Calu3 (cell line): ENCODE measurements at regions not wholly inside any gene's neighbourhood (a gene's known extent, or its start where the extent isn't known, plus 50 kb on each side); places are given as distances from the start of the nearest gene placed in this dataset.

Experiments
- BruUV-seq: library from RNA; stranded (reverse); fragments of 400-500 nt; replicated peaks from 2 replicates; lab custom pipeline; 2021; lab: Mats Ljungman, UMichigan
- CTCF ChIA-PET: fragments of 300-600 bp; sonication (Branson Sonifier 250); formaldehyde crosslinking; loops from one replicate; lab custom pipeline; 2022; ENCODE audit warnings: antibody characterized with exemption; lab: Charles Lee
- DNase-seq: peaks from one replicate; pipeline ENCODE4 v3.0.0; 2022
- H3K27ac Mint-ChIP-seq: one replicate; pipeline ENCODE4 v1.8.0; 2022; ENCODE audit warnings: mixed read lengths; ENCODE audit not compliant: unreplicated experiment
- H3K27me3 Mint-ChIP-seq: one replicate; pipeline ENCODE4 v1.8.0; 2022; ENCODE audit warnings: mixed read lengths; ENCODE audit not compliant: unreplicated experiment
- H3K36me3 Mint-ChIP-seq: one replicate; pipeline ENCODE4 v1.8.0; 2022; ENCODE audit warnings: mild to moderate bottlenecking, moderate library complexity, mixed read lengths; ENCODE audit not compliant: insufficient read depth, unreplicated experiment
- H3K4me1 Mint-ChIP-seq: one replicate; pipeline ENCODE4 v1.8.0; 2022; ENCODE audit warnings: mild to moderate bottlenecking, low read depth, mixed read lengths; ENCODE audit not compliant: unreplicated experiment
- H3K4me3 Mint-ChIP-seq: one replicate; pipeline ENCODE4 v1.8.0; 2022; ENCODE audit warnings: mild to moderate bottlenecking, low read depth, moderate library complexity, mixed read lengths; ENCODE audit not compliant: unreplicated experiment
- H3K9me3 Mint-ChIP-seq: one replicate; pipeline ENCODE4 v1.8.0; 2022; ENCODE audit warnings: low read depth, mixed read lengths; ENCODE audit not compliant: unreplicated experiment
- CTCF ChIP-seq: fragments of 200-600 bp; IDR thresholded peaks from one replicate; pipeline ENCODE4 v1.8.0; 2022; ENCODE audit warnings: antibody characterized with exemption; ENCODE audit not compliant: unreplicated experiment
- intact Hi-C: fragments of 100-400 bp; cut with micrococcal nuclease; formaldehyde crosslinking; loops from one replicate; pipeline ENCODE4 v1.10.0; 2022; ENCODE audit not compliant: unreplicated experiment

- intact Hi-C loops, result no loop called here
These were observed 1362.8 kb upstream of the SEL1L start for GRCh38 chr14:82896476-82896875.

GRCh38 chr14:82897469-82898308 is 1364.0 kb upstream of the SEL1L start:
- Mint-ChIP-seq H3K27ac (no peak overlapping the region), H3K4me1 (no peaks in the 10 kb centered on the region), H3K36me3 (no peaks in the 10 kb centered on the region), H3K4me3 (no peak overlapping the region), H3K27me3 (no peaks in the 10 kb centered on the region), H3K9me3 (peaks cover 8% of the 10 kb centered on the region)
- no TSS peak for BruUV-seq
- intact Hi-C loops, result no loop called here
- TF ChIP-seq CTCF, result no peak
- DNase-seq, result no peak
- CTCF ChIA-PET, result interaction anchor here (1.0 kb wide), 1 partner anchor 11 kb away, joined by 3 read pairs; no protein-coding TSS in a partner anchor

More at GRCh38 chr14:82896476-82896875, 1362.8 kb upstream of the SEL1L start:
- peaks cover 2% of the 10 kb centered on the region for H3K9me3 Mint-ChIP-seq
- TF ChIP-seq CTCF, result no peak
- H3K36me3 Mint-ChIP-seq, result no peaks in the 10 kb centered on the region
- no peaks in the 10 kb centered on the region for H3K27me3 Mint-ChIP-seq
- DNase-seq, result no peak
- no peaks in the 10 kb centered on the region for H3K4me1 Mint-ChIP-seq
- CTCF ChIA-PET, result no interaction called here
- H3K27ac Mint-ChIP-seq, result no peak overlapping the region
- no TSS peak for BruUV-seq
- H3K4me3 Mint-ChIP-seq, result no peak overlapping the region

- DNase-seq, result no peak
- H3K36me3 Mint-ChIP-seq, result no peaks in the 10 kb centered on the region
- no peak overlapping the region for H3K4me3 Mint-ChIP-seq
- no peaks in the 10 kb centered on the region for H3K4me1 Mint-ChIP-seq
- CTCF ChIA-PET, result no interaction called here
- H3K9me3 Mint-ChIP-seq, result peaks cover 30% of the 10 kb centered on the region
- intact Hi-C loops, result no loop called here
- no peaks in the 10 kb centered on the region for H3K27me3 Mint-ChIP-seq
- TF ChIP-seq CTCF, result no peak
- BruUV-seq, result no TSS peak
- no peak overlapping the region for H3K27ac Mint-ChIP-seq
These were observed 1372.1 kb upstream of the SEL1L start for GRCh38 chr14:82905762-82906161.

GRCh38 chr14:82911930-82912329 is 1378.3 kb upstream of the SEL1L start:
- no peak for TF ChIP-seq CTCF
- CTCF ChIA-PET, result no interaction called here
- no TSS peak for BruUV-seq

More at GRCh38 chr14:82911930-82912329, 1378.3 kb upstream of the SEL1L start:
- DNase-seq, result no peak
- Mint-ChIP-seq H3K9me3 (peaks cover 18% of the 10 kb centered on the region), H3K4me3 (no peak overlapping the region), H3K4me1 (no peaks in the 10 kb centered on the region), H3K36me3 (no peaks in the 10 kb centered on the region), H3K27me3 (no peaks in the 10 kb centered on the region), H3K27ac (no peak overlapping the region)
- intact Hi-C loops, result no loop called here
